GM21526 (cell line): ENCODE measurements at regions not wholly inside any gene's neighbourhood (a gene's known extent, or its start where the extent isn't known, plus 50 kb on each side); places are given as distances from the start of the nearest gene placed in this dataset.

Experiments used
- ATAC-seq: cut with Tn5 transposase; IDR thresholded peaks from one replicate; pipeline ENCODE4 v1.9.1; 2021; ENCODE audit warnings: moderate library complexity; ENCODE audit not compliant: unreplicated experiment, low FRiP score

DNA sequence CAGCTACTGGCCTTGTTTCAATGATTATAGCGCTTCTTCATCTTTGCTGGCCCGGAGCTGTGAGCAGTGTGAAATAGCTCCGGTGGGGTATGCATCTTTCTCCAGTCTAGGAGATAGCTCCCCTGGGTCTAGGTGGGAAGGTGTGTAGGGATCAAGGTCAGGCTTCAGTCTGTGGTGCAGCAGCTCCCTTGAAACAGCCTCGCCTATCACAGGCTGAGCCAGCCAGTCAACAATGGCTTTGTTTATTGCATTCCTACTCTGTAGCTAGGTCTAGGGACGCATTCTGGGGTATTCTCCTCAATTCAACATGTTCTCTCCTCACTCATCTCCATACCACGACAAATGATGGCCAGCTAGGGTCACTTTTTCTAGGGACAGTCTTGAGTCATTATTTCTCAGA is 646.8 kb upstream of the IGFBP3 start:
- no peak for ATAC-seq

DNA sequence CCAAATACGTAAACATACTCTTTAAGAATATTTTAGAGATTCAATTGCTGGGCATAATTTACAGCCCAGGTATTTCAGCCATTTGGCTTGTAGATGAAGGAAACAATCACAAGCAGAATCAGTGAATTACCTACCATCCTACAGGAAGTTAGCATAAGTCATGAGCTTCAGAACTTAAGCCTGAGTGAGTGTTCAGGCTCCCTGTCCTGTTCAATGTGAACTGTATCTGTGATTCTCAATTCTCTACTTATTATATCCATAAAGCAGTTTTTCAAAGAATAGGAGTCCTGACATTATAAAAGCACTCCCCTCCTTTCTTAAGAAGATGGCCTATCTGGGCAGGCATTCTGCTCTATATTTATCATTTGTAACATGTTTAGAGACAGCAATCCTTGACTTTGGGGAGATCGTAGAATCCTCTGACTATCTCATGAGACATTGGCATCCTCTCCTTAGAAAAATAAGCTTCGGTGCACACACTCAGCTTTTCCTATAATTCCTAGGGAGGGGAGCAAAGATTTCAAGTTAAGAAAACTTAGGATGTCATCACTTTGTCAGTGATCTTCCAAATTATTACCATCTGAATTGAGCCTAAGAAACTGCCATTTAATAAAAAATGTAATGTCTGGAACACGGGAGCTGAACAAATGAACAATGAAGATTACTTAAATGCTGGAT is 645.2 kb upstream of the IGFBP3 start:
- no peak for ATAC-seq

DNA sequence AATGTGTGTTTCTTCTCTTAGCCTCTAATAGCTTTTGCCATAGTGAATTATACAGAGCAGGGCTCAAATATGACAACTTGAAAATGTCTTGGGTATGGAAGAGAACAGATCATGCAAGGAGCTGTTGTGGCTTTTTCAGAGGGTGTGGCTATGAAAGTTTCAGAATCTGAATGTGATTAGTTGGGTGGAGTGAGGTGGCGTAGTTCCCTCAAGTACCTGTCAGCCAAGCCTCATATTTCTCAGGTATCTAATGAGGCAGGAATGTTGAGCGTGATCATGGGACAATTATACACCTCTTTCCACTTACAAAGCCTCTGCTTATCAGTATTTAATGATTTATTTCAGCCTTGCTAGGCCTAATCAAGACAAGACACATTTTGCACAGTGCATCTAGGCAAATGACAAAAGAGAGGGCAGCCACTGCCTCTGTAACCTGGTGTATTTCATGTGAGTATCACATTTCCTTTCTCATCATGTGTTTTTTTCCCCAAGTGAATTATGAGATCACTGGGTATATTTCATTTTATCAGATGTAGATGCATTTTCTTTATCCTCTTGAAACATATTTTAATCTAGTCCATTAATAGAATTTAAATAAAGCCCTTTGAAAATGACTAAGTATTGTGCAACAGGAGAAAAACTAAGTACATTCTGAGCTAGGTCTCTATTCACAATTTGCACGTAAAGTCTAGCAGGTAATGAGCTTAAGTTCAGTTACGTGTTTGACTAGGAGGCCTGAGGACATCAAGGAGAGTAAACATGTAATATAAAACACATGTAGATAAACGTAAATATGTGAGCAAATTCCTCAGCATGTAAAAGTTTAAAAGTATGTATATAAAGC is 644.4 kb upstream of the IGFBP3 start:
- ATAC-seq = no peak

DNA sequence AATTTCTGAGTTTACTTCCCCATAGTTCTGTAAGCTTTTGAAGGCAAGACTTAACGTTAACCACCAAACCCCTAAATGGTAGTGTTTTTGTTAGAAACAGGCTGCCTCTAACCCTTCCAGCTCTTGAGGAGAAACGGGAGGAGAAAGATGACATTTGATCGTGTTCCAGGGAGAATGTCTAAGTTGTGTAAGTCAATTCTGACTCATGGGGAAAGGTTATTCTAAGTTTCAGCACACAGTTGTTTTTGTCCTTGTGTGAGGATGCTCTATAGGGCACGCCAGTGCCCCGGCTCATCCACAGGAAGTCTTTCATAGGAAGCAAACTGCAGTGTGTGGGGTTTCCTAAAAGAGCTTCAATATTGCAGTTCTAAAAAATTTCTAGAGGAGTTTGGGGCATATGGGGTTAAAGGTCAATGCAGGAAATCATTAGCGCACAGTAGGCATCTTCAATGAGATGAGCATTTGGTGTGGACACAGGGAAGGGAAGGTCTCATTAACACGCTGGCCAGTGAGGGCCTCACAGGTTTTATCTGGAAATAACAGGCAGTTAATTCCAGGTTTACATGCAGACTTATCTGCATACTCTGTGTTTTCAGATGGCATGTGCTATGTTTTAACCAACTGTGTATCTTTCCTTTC is 638.2 kb upstream of the IGFBP3 start:
- no peak for ATAC-seq

- ATAC-seq = no peak
Observed at GRCh38 chr7:46558482-46559193, 637.6 kb upstream of the IGFBP3 start.

GRCh38 chr7:46557781-46558180 is 636.7 kb upstream of the IGFBP3 start:
- ATAC-seq = no peak

DNA sequence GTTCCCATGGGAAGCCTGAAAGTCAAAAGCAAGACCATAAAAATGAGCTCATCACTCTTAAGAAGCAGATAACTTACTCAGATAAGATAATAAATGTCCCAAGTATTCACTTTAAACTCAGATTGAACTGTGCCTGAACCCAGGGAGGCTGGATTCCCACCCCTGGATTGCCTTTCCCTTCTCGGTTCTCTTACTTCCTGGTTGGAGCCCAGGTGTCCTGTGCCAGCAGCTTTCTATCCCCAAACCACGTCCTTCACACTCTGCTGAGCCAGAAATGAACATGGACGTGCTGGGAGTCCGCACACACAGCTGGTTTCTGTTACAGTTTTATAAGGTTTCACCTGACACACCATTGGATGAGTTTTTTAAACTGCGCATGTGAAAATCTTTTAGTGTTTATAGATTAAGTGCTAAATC is 636.2 kb upstream of the IGFBP3 start:
- ATAC-seq = no peak

DNA sequence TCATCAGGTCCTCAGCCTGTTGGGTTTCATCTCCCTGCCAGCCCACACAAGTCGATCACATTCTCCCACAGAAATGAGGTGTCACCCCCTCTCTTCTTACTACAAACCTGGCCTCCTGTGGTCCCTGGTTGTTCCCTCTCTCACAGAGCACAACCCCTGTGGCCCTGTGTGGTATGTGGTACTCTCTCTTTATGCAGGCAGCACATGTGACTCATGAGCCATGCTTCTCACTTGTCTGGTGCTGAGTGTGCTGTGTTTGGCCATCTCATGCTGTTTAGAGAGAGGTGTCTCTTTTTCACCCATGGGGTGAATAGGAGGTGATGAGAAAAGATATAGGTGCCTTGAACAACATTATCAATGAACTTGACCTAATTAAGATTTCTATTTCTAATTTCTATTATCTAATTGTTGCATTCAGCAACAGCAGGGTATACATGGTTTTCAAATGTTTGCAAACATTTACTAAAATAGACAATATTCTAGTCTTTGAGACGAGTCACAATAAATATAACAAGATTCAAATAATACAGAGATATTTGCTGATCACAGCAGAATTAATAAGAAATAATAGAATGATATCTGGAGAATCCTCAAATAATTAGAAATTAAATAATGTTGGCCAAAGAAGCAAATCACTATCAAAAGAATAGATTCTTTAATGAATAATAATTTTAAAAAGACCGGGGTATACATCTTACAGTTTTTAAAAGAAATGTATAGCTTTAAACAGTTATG is 633.8 kb upstream of the IGFBP3 start:
- no peak for ATAC-seq

DNA sequence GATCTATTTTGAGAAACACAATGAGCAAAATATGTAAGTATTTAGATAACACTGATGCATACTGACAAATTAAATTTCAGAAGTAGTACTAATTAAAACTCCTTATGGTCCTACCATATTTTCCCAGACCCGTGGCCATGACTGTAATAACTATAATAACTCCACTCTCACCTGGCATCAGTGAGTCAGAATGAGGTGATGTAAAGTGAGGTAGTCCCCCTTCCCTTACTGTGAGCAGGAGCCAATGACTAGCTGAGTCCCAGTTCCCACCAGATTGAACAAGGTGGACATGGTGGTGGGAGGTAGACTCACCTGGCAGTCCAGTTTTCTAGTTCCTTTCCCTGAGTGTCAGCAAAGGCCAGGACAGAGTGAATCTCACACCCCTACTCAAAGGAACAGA is 630.5 kb upstream of the IGFBP3 start:
- ATAC-seq = no peak

- no peak for ATAC-seq
Observed at GRCh38 chr7:46550864-46551263, 629.8 kb upstream of the IGFBP3 start.

DNA sequence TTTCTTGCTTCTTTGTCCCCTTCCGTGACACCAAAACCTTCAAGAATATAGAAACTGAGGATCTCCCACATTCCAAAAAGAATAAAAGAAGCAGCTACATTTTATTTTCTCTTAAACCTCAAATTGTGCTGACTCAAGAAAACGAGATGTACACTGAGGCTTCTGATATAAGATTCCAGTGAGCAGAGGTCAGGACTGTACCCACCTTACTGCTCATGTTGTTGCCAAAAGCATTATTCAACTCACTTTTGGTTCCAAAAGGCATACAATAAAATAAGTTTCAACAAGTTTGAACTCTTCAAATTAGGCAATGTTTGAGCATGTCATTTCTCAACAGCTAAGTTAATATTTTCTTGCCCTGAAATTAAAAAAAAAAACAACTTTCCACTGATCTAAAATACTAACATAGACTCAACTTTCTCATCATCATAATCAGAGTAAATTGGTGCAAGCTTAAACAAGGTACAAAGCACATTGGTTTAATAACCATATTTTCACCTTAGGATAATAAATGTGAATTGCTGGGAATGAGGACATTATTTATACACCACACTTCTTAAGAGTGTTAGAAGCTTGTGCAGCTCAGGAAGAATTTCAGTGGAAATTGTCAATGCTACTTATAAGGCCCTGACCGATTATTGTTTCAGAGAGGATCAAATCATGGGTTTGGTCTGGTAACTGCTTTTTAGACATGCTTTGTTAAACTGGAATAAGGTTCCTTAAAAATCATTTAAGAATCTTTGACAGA is 629.0 kb upstream of the IGFBP3 start:
- no peak for ATAC-seq

GRCh38 chr7:46549347-46549746 is 628.3 kb upstream of the IGFBP3 start:
- ATAC-seq = no peak

DNA sequence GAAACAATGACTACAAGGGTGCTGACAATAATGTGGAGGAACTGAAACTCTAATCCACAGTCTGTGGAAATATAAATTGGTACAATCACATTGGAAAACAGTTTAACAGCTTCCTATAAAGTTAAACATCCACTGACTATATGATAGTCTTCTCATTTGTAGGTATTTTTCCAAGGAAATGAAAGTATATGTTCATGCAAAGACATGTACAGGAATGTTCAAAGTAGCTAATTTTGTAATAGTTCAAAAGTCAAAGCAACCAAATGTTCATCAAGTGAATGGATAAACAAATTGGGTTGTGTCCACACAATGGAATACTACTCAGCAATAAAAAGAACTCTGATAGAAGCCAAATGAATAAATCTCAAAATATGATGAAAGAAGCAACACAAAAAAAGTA is 626.0 kb upstream of the IGFBP3 start:
- ATAC-seq = no peak

GRCh38 chr7:46545790-46546189 is 624.7 kb upstream of the IGFBP3 start:
- no peak for ATAC-seq

DNA sequence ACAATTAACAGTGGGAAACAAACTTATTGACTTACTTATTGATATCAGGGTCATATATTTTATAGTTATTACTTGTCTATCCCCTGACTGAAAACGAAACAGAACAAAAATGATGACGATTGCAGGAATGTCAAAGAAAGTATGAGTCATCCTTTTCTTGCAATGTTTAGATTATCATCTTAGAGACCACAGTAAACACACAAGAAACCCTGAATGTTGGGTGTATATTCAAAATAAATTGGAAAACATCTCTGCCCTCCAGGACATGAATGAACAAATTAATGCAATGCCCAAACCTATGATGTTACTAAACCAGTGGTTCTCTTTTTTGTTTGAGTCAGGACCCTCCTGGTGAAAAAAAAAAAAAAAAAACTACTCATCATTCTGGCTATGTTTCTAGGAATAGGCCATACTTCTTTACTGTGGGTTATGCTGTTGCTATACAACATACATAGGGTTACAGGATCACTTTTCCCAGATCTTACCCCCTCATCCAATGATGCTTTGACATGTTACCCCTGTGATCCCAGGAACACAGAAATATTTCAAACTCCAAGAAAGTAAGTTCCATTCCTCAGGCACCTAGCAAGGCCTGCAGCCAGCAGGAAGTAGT is 623.4 kb upstream of the IGFBP3 start:
- ATAC-seq = no peak

GRCh38 chr7:46542076-46542475 is 621.0 kb upstream of the IGFBP3 start:
- ATAC-seq = no peak

- ATAC-seq = no peak
Observed at GRCh38 chr7:46539892-46540483, 618.9 kb upstream of the IGFBP3 start.

GRCh38 chr7:46537191-46537905 is 616.3 kb upstream of the IGFBP3 start:
- no peak for ATAC-seq
